ENCODE measurements at regions not wholly inside any gene's neighbourhood (a gene's known extent, or its start where the extent isn't known, plus 50 kb on each side); places are given as distances from the start of the nearest gene placed in this dataset.

- no peak for DNase-seq
- no TSS peak for BruUV-seq (replicated peaks)
- intact Hi-C loops (cut with micrococcal nuclease) = no loop called here
These were observed 52.8 kb upstream of the IL1RAPL2 start for GRCh38 chrX:104513162-104513561.

More at GRCh38 chrX:104513162-104513561, 52.8 kb upstream of the IL1RAPL2 start:
- ChIA-PET CTCF (interaction anchor here (1.3 kb wide), 1 partner anchor 30 kb away, joined by 3 read pairs; no protein-coding TSS in a partner anchor), POLR2A (ENCODE audit: unreplicated experiment) (no interaction called here)
- Histone ChIP-seq H3K14ac (replicated peaks; ENCODE audit: low read depth, low read length) (no peak overlapping the region), H3K4me3 (ENCODE audit: insufficient read depth, low read depth, low read length) (no peak overlapping the region), H2BK15ac (ENCODE audit: low read depth, low read length) (no peak overlapping the region), H3K9me1 (ENCODE audit: insufficient read depth, low read length) (no peaks in the 10 kb centered on the region), H4K8ac (ENCODE audit: low read depth in 2 of 2, low read length in 2 of 2) (no peak overlapping the region), H3K9me3 (ENCODE audit: control insufficient read depth, insufficient read depth, low read length) (no peaks in the 10 kb centered on the region), H3K9ac (ENCODE audit: low read depth, low read length) (no peak overlapping the region), H3K18ac (ENCODE audit: low read depth, low read length) (no peak overlapping the region), H3K27ac (ENCODE audit: insufficient read depth, low read length) (no peak overlapping the region), H3K27me3 (ENCODE audit: control insufficient read depth, insufficient read depth, low read length) (peaks cover 1% of the 10 kb centered on the region; the same call in 1 of the 2 replicates), H2AK5ac (ENCODE audit: low read depth, low read length) (no peak overlapping the region), H4K91ac (ENCODE audit: insufficient read depth, low read depth, low read length) (no peak overlapping the region), H2BK5ac (ENCODE audit: low read depth, low read length, poor library complexity, severe bottlenecking) (no peak overlapping the region), H2BK120ac (ENCODE audit: low read depth, low read length) (no peak overlapping the region), H3K4ac (ENCODE audit: low read depth, low read length) (no peak overlapping the region), H2AK9ac (replicated peaks; ENCODE audit: low read depth, low read length, poor library complexity) (no peak overlapping the region), H3K56ac (ENCODE audit: extremely low read depth, insufficient read depth, low read length) (no peak overlapping the region), H3K23ac (ENCODE audit: low read depth, low read length) (no peak overlapping the region), H2BK20ac (ENCODE audit: low read depth, low read length) (no peak overlapping the region), H4K20me1 (ENCODE audit: insufficient read depth, low read length) (no peaks in the 10 kb centered on the region), H3K4me1 (ENCODE audit: control insufficient read depth, insufficient read depth, low read length) (no peaks in the 10 kb centered on the region), H2AFZ (replicated peaks; ENCODE audit: low read length, poor library complexity) (no peak overlapping the region), H3K79me1 (ENCODE audit: low read depth in 1 of 2, low read length in 2 of 2) (no peaks in the 10 kb centered on the region), H4K5ac (ENCODE audit: low read depth, low read length) (no peak overlapping the region), H3K4me2 (ENCODE audit: low read depth, low read length) (no peak overlapping the region), H3K36me3 (ENCODE audit: control insufficient read depth, insufficient read depth, low read length) (no peaks in the 10 kb centered on the region)
- in situ Hi-C loops (cut with MboI; ENCODE audit: low sequenced_read_pairs) (no loop called here), dilution Hi-C loops (cut with HindIII; ENCODE audit: low sequenced_read_pairs, unreplicated experiment) (no loop called here)
- no peak for ATAC-seq (ENCODE audit: low read depth)
- TF ChIP-seq ELK1 (IDR thresholded peaks at IDR 0.05; ENCODE audit: borderline replicate concordance, low read depth, low read length) = no peak
- TF ChIP-seq MXI1 (IDR thresholded peaks at IDR 0.05; ENCODE audit: borderline replicate concordance, low read depth, low read length) = no peak
- TF ChIP-seq FOS (IDR thresholded peaks at IDR 0.05; ENCODE audit: low read depth, low read length) = no peak
- peak; percentile 89 for TF ChIP-seq MAFK (IDR thresholded peaks at IDR 0.05; ENCODE audit: low read depth, low read length)
- TF ChIP-seq CEBPB (IDR thresholded peaks at IDR 0.05; ENCODE audit: low read depth, low read length) = no peak
- no peak for TF ChIP-seq MAZ (IDR thresholded peaks at IDR 0.05; ENCODE audit: borderline replicate concordance, low read depth, low read length)
- TF ChIP-seq RAD21 (IDR thresholded peaks at IDR 0.05; ENCODE audit: low read length) = no peak
- no peak for TF ChIP-seq BHLHE40 (IDR thresholded peaks at IDR 0.05; ENCODE audit: low read depth, low read length)
- WGBS, 2 experiments (ENCODE audit: extremely low coverage in 2 of 2, insufficient read length in 1 of 2) = no CpG with 5 or more reads among the region's 3 CpGs

Data from IMR-90 (cell line).